Fibroblast of the conjunctiva (primary cell): ENCODE measurements at regions not wholly inside any gene's neighbourhood (a gene's known extent, or its start where the extent isn't known, plus 50 kb on each side); places are given as distances from the start of the nearest gene placed in this dataset.

Experiments used
- DNase-seq: peaks from one replicate; pipeline ENCODE4 v3.0.0-alpha.2; 2010; ENCODE audit warnings: low read depth

GRCh38 chr4:151606061-151606460 is 154.7 kb downstream of the GATB start:
- DNase-seq, result no peak

- DNase-seq, result no peak
Observed at GRCh38 chr4:151610229-151610628, 150.6 kb downstream of the GATB start.

- DNase-seq, result no peak
Observed at GRCh38 chr4:151611960-151612359, 148.8 kb downstream of the GATB start.

GRCh38 chr4:151613290-151613689 is 147.5 kb downstream of the GATB start:
- DNase-seq, result no peak

GRCh38 chr4:151614561-151614960 is 146.2 kb downstream of the GATB start:
- DNase-seq, result no peak

GRCh38 chr4:151618858-151619257 is 141.9 kb downstream of the GATB start:
- DNase-seq, result no peak

GRCh38 chr4:151620066-151620465 is 140.7 kb downstream of the GATB start:
- DNase-seq, result no peak
